ENCODE measurements at regions not wholly inside any gene's neighbourhood (a gene's known extent, or its start where the extent isn't known, plus 50 kb on each side); places are given as distances from the start of the nearest gene placed in this dataset.

- H3K27ac ChIP-seq: no peak overlapping the region
- TF ChIP-seq CTCF (conservative IDR thresholded peaks at IDR 0.05): no peak
Observed at GRCh38 chr4:45408996-45409395, 682.6 kb upstream of the GNPDA2 start.

GRCh38 chr4:45399116-45399515 is 672.8 kb upstream of the GNPDA2 start:
- no peak overlapping the region for H3K27ac ChIP-seq
- TF ChIP-seq CTCF (conservative IDR thresholded peaks at IDR 0.05): no peak

GRCh38 chr4:45385306-45385705 is 659.0 kb upstream of the GNPDA2 start:
- no peak for TF ChIP-seq CTCF (conservative IDR thresholded peaks at IDR 0.05)

GRCh38 chr4:45370408-45370807 is 644.1 kb upstream of the GNPDA2 start:
- no peak overlapping the region for H3K27ac ChIP-seq
- TF ChIP-seq CTCF (conservative IDR thresholded peaks at IDR 0.05): no peak

More at GRCh38 chr4:45385306-45385705, 659.0 kb upstream of the GNPDA2 start:
- no peak overlapping the region for H3K27ac ChIP-seq

GRCh38 chr4:45368832-45369231 is 642.5 kb upstream of the GNPDA2 start:
- H3K27ac ChIP-seq: no peak overlapping the region
- TF ChIP-seq CTCF (conservative IDR thresholded peaks at IDR 0.05): no peak

- TF ChIP-seq CTCF (conservative IDR thresholded peaks at IDR 0.05): no peak
- H3K27ac ChIP-seq: no peak overlapping the region
Observed at GRCh38 chr4:45363931-45364330, 637.6 kb upstream of the GNPDA2 start.

GRCh38 chr4:45358573-45359506 is 632.5 kb upstream of the GNPDA2 start:
- no peak overlapping the region for H3K27ac ChIP-seq
- no peak for TF ChIP-seq CTCF (conservative IDR thresholded peaks at IDR 0.05)

Measured in VCaP (cell line).